ENCODE measurements at regions not wholly inside any gene's neighbourhood (a gene's known extent, or its start where the extent isn't known, plus 50 kb on each side); places are given as distances from the start of the nearest gene placed in this dataset.

DNA sequence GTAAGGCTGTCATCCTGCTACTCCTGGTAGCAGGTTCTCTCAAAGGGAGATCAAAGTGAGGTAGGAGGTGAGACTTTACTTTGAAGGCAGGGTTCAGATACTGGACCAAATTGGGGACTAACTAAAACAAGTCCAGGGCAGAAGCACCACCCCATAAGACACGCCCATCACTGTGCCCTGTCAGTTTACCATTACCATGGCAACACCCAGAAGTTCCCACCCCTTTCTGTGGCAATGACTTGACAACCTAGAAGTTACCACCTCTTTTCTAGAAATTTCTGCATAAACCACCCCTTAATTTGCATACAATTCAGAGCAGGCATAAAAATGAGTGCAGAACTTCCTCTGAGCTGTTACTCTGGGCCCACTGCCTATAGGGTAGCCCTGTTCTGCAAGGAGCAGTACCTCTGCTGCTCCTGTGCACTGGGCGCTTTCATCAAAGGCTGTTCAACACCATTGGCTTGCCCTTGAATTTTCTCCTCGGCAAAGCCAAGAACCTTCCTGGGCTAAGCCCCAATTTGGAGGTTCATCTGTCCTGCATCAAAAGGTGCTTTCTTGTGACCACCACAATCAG lies 64.8 kb upstream of the MAX start (continued):
- no peak for TF ChIP-seq MXD3 (CRISPR knock-in tag; IDR thresholded peaks at IDR 0.05)

DNA sequence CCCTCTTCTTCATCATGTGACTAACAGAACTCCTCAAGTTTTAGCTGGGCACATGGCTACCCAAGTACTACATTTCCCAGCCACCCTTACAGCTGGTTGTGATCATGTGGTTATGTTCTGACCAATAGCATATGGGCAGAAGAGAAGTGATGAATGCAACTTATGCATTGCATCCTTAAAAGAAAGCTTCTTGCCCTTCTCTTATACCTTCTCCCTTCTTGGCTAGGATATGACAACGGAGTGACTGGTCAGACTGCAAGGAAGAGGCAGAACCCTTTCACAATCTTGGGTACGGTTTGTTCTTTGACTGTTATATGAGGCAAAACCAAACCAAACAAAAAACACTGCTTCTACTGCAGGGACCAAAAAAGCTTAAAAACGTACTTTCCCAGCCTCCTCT lies 66.5 kb upstream of the MAX start:
- in situ Hi-C loops (cut with HindIII; ENCODE audit: extremely low pct_ligation_motif_present, low pct_unique_long_range_greater_than_20kb) (loop anchor here (5.0 kb wide), 2 partner anchors 788 to 903 kb away; no protein-coding TSS in a partner anchor), intact Hi-C loops (cut with micrococcal nuclease; ENCODE audit: unreplicated experiment) (no loop called here)
- TF ChIP-seq TBL1XR1 (IDR thresholded peaks at IDR 0.05; ENCODE audit: borderline replicate concordance, low read length, partially characterized antibody), result no peak
- TF ChIP-seq PREB (CRISPR knock-in tag; IDR thresholded peaks at IDR 0.05), result no peak
- TF ChIP-seq ZNF563 (CRISPR knock-in tag; IDR thresholded peaks at IDR 0.05), result no peak
- no peak for TF ChIP-seq TRIM24 (CRISPR knock-in tag; IDR thresholded peaks at IDR 0.05)
- TF ChIP-seq THAP7 (CRISPR knock-in tag; IDR thresholded peaks at IDR 0.05), result no peak
- TF ChIP-seq HNF1A (IDR thresholded peaks at IDR 0.05; ENCODE audit: low read depth), result no peak
- no peak for TF ChIP-seq HNF1A (CRISPR knock-in tag; IDR thresholded peaks at IDR 0.05; ENCODE audit: borderline replicate concordance)
- TF ChIP-seq ZNF598 (CRISPR knock-in tag; IDR thresholded peaks at IDR 0.05; ENCODE audit: borderline replicate concordance), result no peak
- TF ChIP-seq U2AF2 (IDR thresholded peaks at IDR 0.05; ENCODE audit: low read depth, low read length), result no peak
- TF ChIP-seq SALL2 (CRISPR knock-in tag; IDR thresholded peaks at IDR 0.05), result no peak
- no peak for ATAC-seq
- no peak overlapping the region for H3K4me2 ChIP-seq (ENCODE audit: low read depth, low read length)
- ChIA-PET POLR2A (no interaction called here), CTCF (ENCODE audit: low intra/inter-chr PET ratio, low total read pairs) (no interaction called here)
- H3K36me3 ChIP-seq (replicated peaks in 1 of 2; ENCODE audit: control insufficient read depth in 1 of 2, insufficient read depth in 2 of 2, low read length in 2 of 2), result no peaks in the 10 kb centered on the region
- no peak overlapping the region for H3K27ac ChIP-seq (ENCODE audit: extremely low read length, insufficient read depth, low read length)
- FAIRE-seq, result no peak
- H3K79me2 ChIP-seq (ENCODE audit: insufficient read depth, low read length), result no peaks in the 10 kb centered on the region
- BruUV-seq (replicated peaks), result no TSS peak
- no peak for DNase-seq (ENCODE audit: low spot score)
- no peak overlapping the region for H2AFZ ChIP-seq (ENCODE audit: low read length)
- no peak overlapping the region for H3K4me3 ChIP-seq (replicated peaks in 1 of 3; ENCODE audit: insufficient read depth in 1 of 3, low read depth in 2 of 3, low read length in 3 of 3)
- no peak overlapping the region for H3K9ac ChIP-seq (ENCODE audit: insufficient read depth, low read depth, low read length)
- WGBS (ENCODE audit: low lambda C conversion rate), result 7% methylated on average over 3 of the region's 3 CpGs
- peaks cover 29% of the 10 kb centered on the region for H3K4me1 ChIP-seq (ENCODE audit: insufficient read depth, low read length)
- no peaks in the 10 kb centered on the region for H3K9me3 ChIP-seq (ENCODE audit: low read length)
- no peaks in the 10 kb centered on the region for H4K20me1 ChIP-seq (ENCODE audit: insufficient read depth, low read length)
- 0 out of 5 replicates have a peak, but pooled peaks cover 0 to 8% of the 10 kb centered on the region in 2 experiments for H3K27me3 ChIP-seq (ENCODE audit: control insufficient read depth in 1 of 2, insufficient read depth in 2 of 2, low read length in 2 of 2)
